ENCODE measurements at regions not wholly inside any gene's neighbourhood (a gene's known extent, or its start where the extent isn't known, plus 50 kb on each side); places are given as distances from the start of the nearest gene placed in this dataset.
"Not testable (repeated sequence)": the region's sequence is repeated elsewhere in the genome, so short reads cannot be mapped to it uniquely, and the experiment has no call there.

- no peak for DNase-seq
These were observed 56.4 kb upstream of the XIRP2 start for GRCh38 chr2:166831930-166832329.

DNA sequence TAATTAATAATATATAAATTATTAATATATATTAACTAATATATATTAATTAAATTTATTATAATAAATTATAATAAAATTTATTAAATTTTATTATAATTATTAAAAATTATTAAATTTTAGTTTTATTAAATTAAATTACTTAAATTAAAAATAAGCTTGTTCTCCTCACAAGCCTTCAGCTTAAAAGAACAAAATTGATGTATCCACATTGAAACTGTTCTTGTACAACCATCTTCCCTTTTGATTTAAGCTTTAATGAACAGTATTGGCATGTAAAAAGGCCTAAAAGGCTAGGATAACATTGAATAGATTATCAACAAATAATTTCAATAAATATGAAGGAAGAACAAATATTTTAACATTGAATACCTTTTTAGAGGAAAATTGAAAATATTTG, 62.4 kb upstream of the XIRP2 start:
- no peak for DNase-seq

DNA sequence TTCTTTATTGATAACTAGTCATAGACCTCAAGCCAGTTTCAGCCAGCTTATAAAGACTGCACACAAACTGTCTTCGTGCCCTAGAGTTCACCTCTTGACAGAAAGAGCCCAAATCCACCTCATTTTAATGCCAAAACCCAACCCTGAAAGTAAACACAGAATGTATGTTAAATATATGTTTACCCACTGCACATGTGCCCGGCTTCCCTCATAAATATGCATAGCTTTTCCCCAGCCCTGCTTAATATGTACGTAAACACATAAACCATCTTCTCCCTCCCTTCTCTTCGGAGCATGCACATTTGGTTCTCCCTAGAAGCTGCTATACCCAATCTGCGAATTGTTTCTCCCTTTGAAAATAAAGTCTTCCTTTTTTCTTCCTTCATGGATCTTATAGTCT, 73.9 kb upstream of the XIRP2 start:
- DNase-seq, result no peak

- DNase-seq, result no peak
These were observed 76.0 kb upstream of the XIRP2 start for GRCh38 chr2:166812166-166812891.

DNA sequence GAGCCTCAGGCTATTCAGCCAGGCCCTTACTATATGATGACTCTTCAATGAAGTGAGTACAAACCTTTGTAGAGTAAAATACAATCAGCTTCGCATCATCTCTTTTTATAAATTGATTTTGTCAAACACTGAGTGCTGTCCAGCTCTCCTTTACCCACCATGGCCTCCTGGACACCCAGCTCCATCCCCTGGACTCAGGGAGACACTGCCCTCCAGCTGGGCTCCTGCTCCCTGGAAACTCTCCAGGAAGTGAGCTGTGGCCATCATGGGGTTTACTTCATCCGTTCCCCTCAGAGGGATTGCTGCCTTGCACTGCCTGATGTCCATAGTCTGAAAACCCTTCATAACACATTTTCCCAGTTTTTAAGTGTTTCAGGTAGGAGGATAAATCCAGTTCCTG, 82.5 kb upstream of the XIRP2 start:
- DNase-seq, result no peak

DNA sequence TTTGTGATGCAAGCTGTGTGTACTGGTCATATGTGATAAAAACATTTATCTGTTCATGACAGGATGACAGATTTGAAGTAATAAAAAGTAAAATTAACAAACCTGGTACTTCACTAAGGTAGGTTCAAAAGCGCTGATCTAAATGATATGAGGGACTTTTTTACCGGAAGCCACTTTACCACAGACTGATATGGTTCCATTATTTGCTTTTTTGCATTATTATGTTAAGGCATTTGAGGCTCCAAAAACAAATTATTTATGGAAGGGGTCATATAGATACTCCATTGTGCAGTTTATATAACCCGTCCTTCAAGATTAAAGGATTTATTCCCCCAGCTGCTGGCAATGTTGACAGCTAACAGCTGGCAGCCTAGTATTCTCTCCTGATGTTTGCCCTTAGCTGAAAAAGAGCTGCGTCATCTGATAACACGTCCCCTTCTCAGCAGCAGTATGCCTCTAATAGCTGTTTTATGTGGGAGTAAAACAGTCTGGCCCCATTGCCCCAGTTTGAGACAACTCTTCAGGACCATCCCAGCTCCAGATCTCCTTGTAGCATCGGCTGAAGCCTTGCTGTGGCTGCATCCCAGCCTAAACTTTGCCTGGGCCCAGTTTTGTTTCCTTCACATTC, 84.8 kb upstream of the XIRP2 start:
- peak in 1 of 5 experiments; percentile 37 for DNase-seq

- peak in 1 of 5 experiments; percentile 29 for DNase-seq
These were observed 85.8 kb upstream of the XIRP2 start for GRCh38 chr2:166802475-166802874.

GRCh38 chr2:166792808-166793207, 95.5 kb upstream of the XIRP2 start:
- DNase-seq, result peak in 1 of 5 experiments; percentile 53

- DNase-seq, result no peak
These were observed 101.6 kb upstream of the XIRP2 start for GRCh38 chr2:166786707-166787106.

GRCh38 chr2:166784296-166784946, 103.9 kb upstream of the XIRP2 start:
- no peak for DNase-seq

DNA sequence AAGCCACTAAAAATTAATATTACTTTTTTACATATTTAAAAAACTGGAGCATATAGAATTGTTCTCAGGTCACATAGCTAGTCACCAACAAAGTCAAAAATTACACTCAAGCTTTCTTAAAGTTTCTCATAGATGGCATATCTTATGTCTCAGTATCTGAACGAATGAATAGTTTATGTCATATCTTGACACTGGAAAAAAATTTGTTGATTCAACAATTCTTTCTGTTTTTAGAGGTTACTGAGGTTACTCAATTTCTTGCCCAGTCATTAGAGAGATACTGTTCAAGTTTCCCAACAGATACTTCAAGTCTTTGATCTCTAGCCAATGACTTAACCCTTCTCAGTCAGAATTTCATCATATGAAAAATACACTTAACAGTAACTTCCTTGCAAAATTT, 113.1 kb upstream of the XIRP2 start:
- no peak for DNase-seq

DNA sequence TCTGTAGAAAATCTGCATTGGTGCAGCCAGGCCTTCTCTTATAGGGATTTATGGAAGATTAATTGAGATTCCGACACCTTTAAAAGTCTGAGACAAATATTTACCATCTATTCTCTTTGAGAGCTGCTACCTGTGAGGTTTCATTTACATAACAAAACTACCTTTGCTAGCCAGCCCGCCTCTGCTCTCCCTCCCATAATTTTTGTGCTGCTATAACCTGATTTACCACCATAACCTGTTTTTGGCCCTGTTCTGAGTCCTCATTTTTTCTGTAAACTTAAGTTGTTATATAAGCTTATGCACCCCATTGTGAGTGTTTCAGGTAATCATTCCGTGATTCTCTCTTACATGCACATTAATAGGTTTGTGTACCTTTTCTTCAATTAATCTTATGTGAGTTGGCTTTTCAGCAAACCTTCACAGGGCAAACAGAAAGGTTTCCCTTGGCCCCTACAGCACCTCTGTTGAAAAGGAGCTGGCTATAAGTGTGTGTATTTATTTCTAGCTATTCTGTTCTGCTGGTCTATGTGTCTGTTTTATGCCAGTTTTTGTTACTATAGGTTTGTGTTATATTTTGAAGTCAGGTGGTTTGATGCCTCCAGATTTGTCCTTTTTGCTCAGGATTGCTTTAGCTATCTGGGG, 114.9 kb upstream of the XIRP2 start:
- DNase-seq, result no peak

DNA sequence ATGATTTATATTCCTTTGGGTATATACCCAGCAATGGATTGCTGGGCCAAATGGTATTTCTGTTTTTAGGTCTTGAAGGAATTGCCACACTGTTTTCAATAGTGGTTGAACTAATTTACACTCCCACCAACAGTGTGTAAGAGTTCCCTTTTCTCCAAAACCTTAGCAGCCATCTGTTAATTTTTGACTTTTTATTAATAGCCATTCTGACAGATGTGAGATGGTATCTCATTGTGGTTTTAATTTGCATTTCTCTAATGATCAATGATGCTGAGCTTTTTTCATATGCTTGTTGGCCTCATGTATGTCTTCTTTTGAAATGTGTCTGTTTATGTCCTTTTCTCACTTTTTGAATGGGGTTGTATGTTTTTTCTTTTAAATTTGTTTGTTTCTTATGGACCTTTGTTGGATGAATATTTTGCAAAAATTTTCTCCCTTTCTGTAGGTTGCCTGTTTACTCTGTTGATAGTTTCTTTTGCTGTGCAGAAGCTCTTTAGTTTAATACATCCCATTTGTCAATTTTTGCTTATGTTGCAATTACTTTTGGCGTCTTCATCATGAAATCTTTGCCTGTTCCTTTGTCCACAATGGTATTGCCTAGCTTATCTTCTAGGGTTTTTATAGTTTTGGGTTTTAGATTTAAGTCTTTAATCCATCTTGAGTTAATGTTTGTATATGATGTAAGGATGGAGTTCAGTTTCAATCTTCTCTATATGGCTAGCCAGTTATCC, 119.7 kb upstream of the XIRP2 start:
- no peak for DNase-seq

DNA sequence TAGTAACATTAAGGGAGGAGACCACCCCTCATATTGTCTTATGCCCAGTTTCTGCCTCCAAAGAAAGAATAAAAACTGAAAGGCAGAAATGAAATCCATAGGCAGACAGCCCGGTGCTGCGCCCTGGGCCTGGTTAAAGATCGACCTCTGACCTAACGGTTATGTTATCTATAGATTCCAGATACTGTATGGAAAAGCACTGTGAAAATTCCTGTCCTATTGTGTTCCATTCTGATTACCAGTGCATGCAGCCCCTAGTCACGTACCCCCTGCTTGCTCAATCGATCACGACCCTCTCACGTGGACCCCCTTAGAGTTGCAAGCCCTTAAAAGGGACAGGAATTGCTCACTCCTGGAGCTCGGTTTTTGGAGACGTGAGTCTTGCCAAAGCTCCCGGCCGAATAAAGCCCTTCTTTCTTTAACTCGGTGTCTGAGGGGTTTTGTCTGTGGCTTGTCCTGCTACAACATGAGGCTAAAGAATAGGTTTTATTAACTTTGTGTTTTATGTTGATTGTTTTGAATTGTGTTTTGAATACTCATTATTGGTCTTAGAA, 121.4 kb upstream of the XIRP2 start:
- DNase-seq, result not testable (repeated sequence)

GRCh38 chr2:166766220-166766619, 122.1 kb upstream of the XIRP2 start:
- no peak for DNase-seq

- no peak for DNase-seq
These were observed 123.1 kb upstream of the XIRP2 start for GRCh38 chr2:166765141-166765540.

GRCh38 chr2:166764702-166765101, 123.6 kb upstream of the XIRP2 start:
- no peak for DNase-seq

DNA sequence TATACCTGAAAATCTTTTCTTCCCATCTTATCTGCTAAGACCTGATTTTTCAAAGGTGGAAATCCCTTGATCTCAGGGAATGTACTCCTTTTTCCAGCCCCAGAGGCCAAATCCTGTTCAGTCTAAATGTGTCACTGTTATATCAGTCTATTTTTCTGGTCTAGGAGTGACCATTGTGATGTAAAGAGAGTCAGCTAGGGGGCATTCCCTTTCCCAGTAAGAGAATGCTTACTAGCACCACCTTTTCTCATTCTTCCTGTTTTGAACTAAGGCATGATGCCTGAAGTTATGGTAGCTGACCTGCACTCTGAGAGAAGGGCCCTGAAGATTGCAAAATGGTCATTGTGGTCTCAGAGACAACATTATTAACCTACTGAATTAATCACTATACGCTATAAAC, 124.1 kb upstream of the XIRP2 start:
- DNase-seq, result no peak

DNA sequence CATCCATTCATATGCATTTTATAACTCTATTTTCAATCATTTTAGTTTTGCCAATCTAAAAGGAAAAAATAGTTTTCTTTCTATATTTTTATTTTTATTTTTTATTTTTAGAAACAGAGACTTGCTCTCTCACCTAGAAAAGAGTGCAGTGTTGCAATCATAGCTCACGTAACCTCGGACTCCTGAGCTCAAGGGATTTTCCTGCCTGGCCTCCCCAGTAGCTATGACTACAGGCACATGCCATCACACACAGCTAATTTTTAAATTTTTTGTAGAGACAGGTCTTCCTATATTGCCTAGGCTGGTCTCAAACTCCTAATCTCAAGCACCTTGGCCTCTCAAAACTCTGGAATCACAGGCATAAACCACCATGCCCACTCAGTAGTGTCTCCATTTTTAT, 125.5 kb upstream of the XIRP2 start:
- no peak for DNase-seq

- no peak for DNase-seq
These were observed 129.3 kb upstream of the XIRP2 start for GRCh38 chr2:166758956-166759355.

DNA sequence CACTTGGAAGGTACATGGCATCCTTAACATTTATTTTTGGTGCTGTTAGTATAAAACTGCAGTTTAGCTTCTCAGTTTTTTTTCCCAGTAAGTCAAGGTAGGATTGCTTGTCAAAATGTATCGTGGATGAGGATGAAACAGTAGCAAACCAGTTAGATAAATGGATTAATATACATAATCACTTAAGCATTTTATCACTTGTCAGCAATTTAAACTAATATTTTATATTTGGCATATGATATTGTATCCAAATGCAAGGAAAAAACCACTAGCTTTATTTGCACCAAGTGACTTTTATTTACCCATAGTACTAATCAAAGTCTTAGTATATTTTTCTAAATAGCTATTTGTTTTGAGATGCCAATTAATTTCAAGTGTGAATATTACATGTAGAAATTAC, 137.7 kb upstream of the XIRP2 start:
- DNase-seq, result no peak

DNA sequence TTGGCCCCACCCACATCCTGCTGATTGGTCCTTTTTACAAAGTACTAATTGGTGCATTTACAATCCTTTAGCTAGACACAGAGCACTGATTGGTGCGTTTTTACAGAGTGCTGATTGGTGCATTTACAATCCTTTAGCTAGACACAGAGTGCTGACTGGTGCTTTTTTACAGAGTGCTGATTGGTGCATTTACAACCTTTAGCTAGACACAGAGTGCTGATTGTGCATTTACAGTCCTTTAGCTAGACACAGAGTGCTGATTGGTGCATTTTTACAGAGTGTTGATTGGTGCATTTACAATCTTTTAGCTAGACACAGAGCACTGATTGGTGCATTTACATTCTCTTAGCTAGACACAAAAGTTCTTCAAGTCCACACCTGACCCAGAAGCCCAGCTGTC, 144.2 kb upstream of the XIRP2 start:
- DNase-seq, result not testable (repeated sequence)

GRCh38 chr2:166743482-166743881, 144.8 kb upstream of the XIRP2 start:
- peak in 1 of 5 experiments; percentile 6 for DNase-seq

Measured in T-helper 2 cell (primary cell).